Esophagus squamous epithelium (tissue), 5 donors: ENCODE measurements at regions not wholly inside any gene's neighbourhood (a gene's known extent, or its start where the extent isn't known, plus 50 kb on each side); places are given as distances from the start of the nearest gene placed in this dataset.

Source experiments
- DNase-seq: peaks from one replicate; lab custom pipeline; 2025; lab: John Stamatoyannopoulos, UW
- H3K27ac ChIP-seq, 4 donors: fragments of 200-600 bp; sonication (generic); one replicate each; pipeline ENCODE4 v1.5.1; 2016 to 2019; ENCODE audit warnings: mild to moderate bottlenecking in 1 of 4
- H3K27me3 ChIP-seq, 4 donors: fragments of 200-600 bp; sonication (generic); 1 replicate in 3 of 4; 2 replicates in 1 of 4; pipeline versions ENCODE4 v1.5.1 to v1.6.0; 2017 to 2021; ENCODE audit warnings: antibody characterized with exemption in 1 of 4
- H3K36me3 ChIP-seq, 3 donors: fragments of 200-600 bp; sonication (generic); one replicate each; pipeline ENCODE4 v1.5.1; 2016 to 2019
- H3K4me1 ChIP-seq, 3 donors: fragments of 200-600 bp; sonication (generic); one replicate each; pipeline ENCODE4 v1.5.1; 2017 to 2019
- H3K4me3 ChIP-seq, 4 donors: fragments of 200-600 bp; sonication (generic); 1 replicate in 3 of 4; 2 replicates in 1 of 4; pipeline ENCODE4 v1.5.1; 2016 to 2019; ENCODE audit warnings: mild to moderate bottlenecking in 2 of 4, moderate library complexity in 1 of 4
- H3K9me3 ChIP-seq, 3 donors: fragments of 200-600 bp; sonication (generic); one replicate each; pipeline ENCODE4 v1.5.1; 2016 to 2019
- CTCF ChIP-seq, 6 experiments: fragments of 450-650 bp in 4 of 6; fragments of 200-600 bp in 2 of 6; sonication (generic) in 2 of 6; IDR thresholded peaks; one replicate each; pipeline ENCODE4 v1.5.1; 2016 to 2019; ENCODE audit warnings: antibody characterized with exemption in 6 of 6, mild to moderate bottlenecking in 4 of 6, moderate library complexity in 4 of 6
- POLR2A ChIP-seq, 4 donors: fragments of 450-650 bp; IDR thresholded peaks; one replicate each; pipeline ENCODE4 v1.6.1; 2017; ENCODE audit warnings: antibody characterized with exemption in 4 of 4, mild to moderate bottlenecking in 4 of 4, moderate library complexity in 3 of 4
- WGBS, 2 donors: methylation state at CpG; one replicate each; pipeline ENCODE4 v1.1.5; 2018; 5-methylcytosine and 5-hydroxymethylcytosine counted together
- intact Hi-C: fragments of 100-400 bp; cut with DNase I; formaldehyde crosslinking; loops from one replicate; pipeline ENCODE4 v1.15.0; 2022
- donor health status: DM: yes; HTN: yes; CAD: no.

GRCh38 chr18:33495278-33495677 is 54.8 kb upstream of the CCDC178 start:
- WGBS, 2 donors, result 67 to 70% methylated on average over 1 of the region's 1 CpG
- no peak for DNase-seq
- Histone ChIP-seq H3K27me3 (no peaks in the 10 kb centered on the region), H3K27ac (no peak overlapping the region), H3K4me3 (no peak overlapping the region), H3K9me3 (no peaks in the 10 kb centered on the region), H3K36me3 (no peaks in the 10 kb centered on the region), H3K4me1 (no peaks in the 10 kb centered on the region)
- intact Hi-C loops, result no loop called here
- TF ChIP-seq CTCF (IDR thresholded peaks at IDR 0.05) (peak in 3 of 6 experiments; percentile 7 to 23 (median 16)), POLR2A (IDR thresholded peaks at IDR 0.05) (no peak)
